ENCODE measurements at regions not wholly inside any gene's neighbourhood (a gene's known extent, or its start where the extent isn't known, plus 50 kb on each side); places are given as distances from the start of the nearest gene placed in this dataset.
"Not testable (repeated sequence)": the region's sequence is repeated elsewhere in the genome, so short reads cannot be mapped to it uniquely, and the experiment has no call there.

- H3K27ac Mint-ChIP-seq, result no peak overlapping the region
- no peaks in the 10 kb centered on the region for H3K9me3 ChIP-seq (ENCODE audit: control insufficient read depth, low read length, poor library complexity, severe bottlenecking)
- DNase-seq (no peak), ATAC-seq (no peak)
- H3K36me3 Mint-ChIP-seq (ENCODE audit: low read depth), result no peaks in the 10 kb centered on the region
- H3K4me3 Mint-ChIP-seq, result no peak overlapping the region
- no peaks in the 10 kb centered on the region for H3K4me1 Mint-ChIP-seq
- H3K27me3 Mint-ChIP-seq, result no peaks in the 10 kb centered on the region
Observed at GRCh38 chr12:61098031-61098580, 1162.1 kb upstream of the USP15 start.

GRCh38 chr12:61107118-61107517, 1153.1 kb upstream of the USP15 start:
- Mint-ChIP-seq H3K36me3 (ENCODE audit: low read depth) (no peaks in the 10 kb centered on the region), H3K4me3 (no peak overlapping the region), H3K27ac (no peak overlapping the region), H3K27me3 (no peaks in the 10 kb centered on the region), H3K4me1 (no peaks in the 10 kb centered on the region)
- H3K9me3 ChIP-seq (ENCODE audit: control insufficient read depth, low read length, poor library complexity, severe bottlenecking), result no peaks in the 10 kb centered on the region
- no peak for DNase-seq
- no peak for ATAC-seq

DNA sequence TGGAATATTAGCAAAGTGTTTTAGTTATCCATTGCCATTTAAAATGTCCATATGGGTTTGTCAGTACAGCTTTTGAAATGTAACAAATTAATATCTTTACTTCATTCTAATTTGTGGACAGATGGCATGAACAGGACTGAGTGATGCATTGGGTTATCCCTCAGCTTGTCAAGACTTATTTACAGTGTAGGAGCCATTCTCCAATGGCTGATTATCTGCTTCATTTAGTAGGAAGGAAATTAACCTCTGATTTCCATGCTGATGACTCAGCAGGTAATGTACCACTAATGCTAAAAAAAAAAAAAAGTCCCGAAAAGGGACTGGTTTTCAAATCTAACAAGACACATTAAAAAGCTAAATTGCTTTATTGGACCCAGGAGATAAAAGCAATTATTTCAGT, 1149.0 kb upstream of the USP15 start:
- Mint-ChIP-seq H3K27ac (no peak overlapping the region), H3K27me3 (no peaks in the 10 kb centered on the region), H3K4me1 (no peaks in the 10 kb centered on the region), H3K4me3 (no peak overlapping the region), H3K36me3 (ENCODE audit: low read depth) (no peaks in the 10 kb centered on the region)
- ATAC-seq, result no peak
- DNase-seq, result no peak
- H3K9me3 ChIP-seq (ENCODE audit: control insufficient read depth, low read length, poor library complexity, severe bottlenecking), result no peaks in the 10 kb centered on the region

DNA sequence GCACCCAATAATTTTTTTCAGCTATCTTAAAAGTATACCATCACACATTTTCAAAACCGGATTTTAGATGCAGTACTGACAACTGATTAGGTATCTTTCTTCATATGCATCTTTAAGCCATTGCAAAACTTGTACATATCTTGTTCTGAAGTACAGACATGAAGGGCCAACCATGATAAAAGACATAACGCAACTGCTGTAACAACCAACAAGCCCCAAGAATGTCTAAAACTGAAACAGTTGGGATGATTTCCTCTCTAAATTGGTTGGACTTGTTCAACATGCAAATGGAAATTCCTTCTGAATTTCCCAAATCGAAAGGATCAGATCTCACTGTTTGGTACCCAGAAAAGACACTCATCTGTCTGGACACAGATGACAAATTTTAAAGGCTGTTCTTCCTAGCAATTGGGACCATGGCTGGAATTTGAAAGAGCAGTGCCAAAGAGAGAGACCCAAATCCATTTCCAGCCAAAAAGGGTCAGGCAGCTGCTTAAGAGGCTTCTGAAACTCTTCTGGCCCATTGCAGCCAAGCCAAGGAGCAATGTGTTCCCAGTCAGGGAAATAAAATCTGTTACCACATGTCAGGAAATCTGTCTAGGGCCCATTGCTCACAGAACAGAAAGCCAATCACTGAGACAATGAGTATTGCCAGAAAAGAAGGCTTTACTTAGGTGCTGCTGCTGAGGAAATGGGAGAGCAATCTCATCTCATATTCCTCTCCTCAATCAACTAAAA, 1122.4 kb upstream of the USP15 start:
- H3K4me1 Mint-ChIP-seq, result no peaks in the 10 kb centered on the region
- H3K36me3 Mint-ChIP-seq (ENCODE audit: low read depth), result no peaks in the 10 kb centered on the region
- H3K27me3 Mint-ChIP-seq, result no peaks in the 10 kb centered on the region
- no peak for DNase-seq
- no peak for ATAC-seq
- no peaks in the 10 kb centered on the region for H3K9me3 ChIP-seq (ENCODE audit: control insufficient read depth, low read length, poor library complexity, severe bottlenecking)
- H3K4me3 Mint-ChIP-seq, result no peak overlapping the region
- no peak overlapping the region for H3K27ac Mint-ChIP-seq

GRCh38 chr12:61138415-61138759, 1121.8 kb upstream of the USP15 start:
- ATAC-seq (no peak), DNase-seq (no peak)
- H3K4me1 Mint-ChIP-seq, result no peaks in the 10 kb centered on the region
- no peaks in the 10 kb centered on the region for H3K27me3 Mint-ChIP-seq
- no peaks in the 10 kb centered on the region for H3K9me3 ChIP-seq (ENCODE audit: control insufficient read depth, low read length, poor library complexity, severe bottlenecking)
- no peak overlapping the region for H3K27ac Mint-ChIP-seq
- H3K4me3 Mint-ChIP-seq, result no peak overlapping the region
- H3K36me3 Mint-ChIP-seq (ENCODE audit: low read depth), result no peaks in the 10 kb centered on the region

- no peak overlapping the region for H3K4me3 Mint-ChIP-seq
- H3K4me1 Mint-ChIP-seq, result no peaks in the 10 kb centered on the region
- ATAC-seq (no peak), DNase-seq (no peak)
- no peaks in the 10 kb centered on the region for H3K9me3 ChIP-seq (ENCODE audit: control insufficient read depth, low read length, poor library complexity, severe bottlenecking)
- no peak overlapping the region for H3K27ac Mint-ChIP-seq
- H3K36me3 Mint-ChIP-seq (ENCODE audit: low read depth), result no peaks in the 10 kb centered on the region
- no peaks in the 10 kb centered on the region for H3K27me3 Mint-ChIP-seq
Observed at GRCh38 chr12:61161961-61162360, 1098.2 kb upstream of the USP15 start.

- no peak for ATAC-seq
- no peak overlapping the region for H3K4me3 Mint-ChIP-seq
- no peak for DNase-seq
- H3K9me3 ChIP-seq (ENCODE audit: control insufficient read depth, low read length, poor library complexity, severe bottlenecking), result no peaks in the 10 kb centered on the region
- no peaks in the 10 kb centered on the region for H3K36me3 Mint-ChIP-seq (ENCODE audit: low read depth)
- no peak overlapping the region for H3K27ac Mint-ChIP-seq
- no peaks in the 10 kb centered on the region for H3K27me3 Mint-ChIP-seq
- H3K4me1 Mint-ChIP-seq, result no peaks in the 10 kb centered on the region
Observed at GRCh38 chr12:61188801-61189595, 1071.2 kb upstream of the USP15 start.

- no peak for ATAC-seq
- DNase-seq, result no peak
- H3K9me3 ChIP-seq (ENCODE audit: control insufficient read depth, low read length, poor library complexity, severe bottlenecking), result no peaks in the 10 kb centered on the region
- H3K4me3 Mint-ChIP-seq, result no peak overlapping the region
- no peaks in the 10 kb centered on the region for H3K4me1 Mint-ChIP-seq
- no peaks in the 10 kb centered on the region for H3K36me3 Mint-ChIP-seq (ENCODE audit: low read depth)
- no peak overlapping the region for H3K27ac Mint-ChIP-seq
- H3K27me3 Mint-ChIP-seq, result no peaks in the 10 kb centered on the region
Observed at GRCh38 chr12:61213646-61214045, 1046.6 kb upstream of the USP15 start.

- ATAC-seq, result no peak
- no peaks in the 10 kb centered on the region for H3K4me1 Mint-ChIP-seq
- no peak overlapping the region for H3K4me3 Mint-ChIP-seq
Observed at GRCh38 chr12:61220337-61220736, 1039.9 kb upstream of the USP15 start.

GRCh38 chr12:61232040-61232439, 1028.2 kb upstream of the USP15 start:
- Mint-ChIP-seq H3K27ac (no peak overlapping the region), H3K4me3 (no peak overlapping the region), H3K27me3 (no peaks in the 10 kb centered on the region), H3K36me3 (ENCODE audit: low read depth) (no peaks in the 10 kb centered on the region), H3K4me1 (no peaks in the 10 kb centered on the region)
- no peak for ATAC-seq
- no peak for DNase-seq
- no peaks in the 10 kb centered on the region for H3K9me3 ChIP-seq (ENCODE audit: control insufficient read depth, low read length, poor library complexity, severe bottlenecking)

More at GRCh38 chr12:61220337-61220736, 1039.9 kb upstream of the USP15 start:
- no peak for DNase-seq
- Mint-ChIP-seq H3K36me3 (ENCODE audit: low read depth) (no peaks in the 10 kb centered on the region), H3K27me3 (no peaks in the 10 kb centered on the region), H3K27ac (no peak overlapping the region)
- no peaks in the 10 kb centered on the region for H3K9me3 ChIP-seq (ENCODE audit: control insufficient read depth, low read length, poor library complexity, severe bottlenecking)

DNA sequence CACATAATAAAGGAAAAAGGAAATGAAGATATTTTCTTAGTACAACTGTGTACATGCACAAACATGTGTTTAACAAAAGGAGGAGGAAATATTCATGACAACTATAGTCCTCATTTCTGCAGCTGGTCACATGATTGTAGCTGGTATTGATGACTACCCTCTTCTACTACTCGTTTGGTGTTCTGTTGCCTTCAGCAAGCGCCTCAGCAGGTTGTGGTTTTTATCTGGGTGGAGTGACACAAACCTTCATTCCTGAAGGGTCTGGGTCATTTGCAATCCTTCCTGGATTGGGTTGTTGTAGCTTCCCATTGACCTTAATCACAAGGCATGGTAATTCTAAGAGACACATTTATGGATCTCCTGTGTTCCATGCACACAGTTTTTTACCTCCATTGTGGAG, 1009.9 kb upstream of the USP15 start:
- Mint-ChIP-seq H3K4me3 (no peak overlapping the region), H3K27me3 (no peaks in the 10 kb centered on the region), H3K36me3 (ENCODE audit: low read depth) (no peaks in the 10 kb centered on the region), H3K4me1 (no peaks in the 10 kb centered on the region), H3K27ac (no peak overlapping the region)
- DNase-seq (no peak), ATAC-seq (no peak)
- H3K9me3 ChIP-seq (ENCODE audit: control insufficient read depth, low read length, poor library complexity, severe bottlenecking), result no peaks in the 10 kb centered on the region

GRCh38 chr12:61251076-61251475, 1009.1 kb upstream of the USP15 start:
- no peaks in the 10 kb centered on the region for H3K27me3 Mint-ChIP-seq
- no peak overlapping the region for H3K27ac Mint-ChIP-seq
- ATAC-seq, result no peak
- no peak overlapping the region for H3K4me3 Mint-ChIP-seq
- no peak for DNase-seq
- no peaks in the 10 kb centered on the region for H3K9me3 ChIP-seq (ENCODE audit: control insufficient read depth, low read length, poor library complexity, severe bottlenecking)
- H3K36me3 Mint-ChIP-seq (ENCODE audit: low read depth), result no peaks in the 10 kb centered on the region
- H3K4me1 Mint-ChIP-seq, result no peaks in the 10 kb centered on the region

- DNase-seq, result no peak
- no peaks in the 10 kb centered on the region for H3K9me3 ChIP-seq (ENCODE audit: control insufficient read depth, low read length, poor library complexity, severe bottlenecking)
- Mint-ChIP-seq H3K27ac (no peak overlapping the region), H3K36me3 (ENCODE audit: low read depth) (no peaks in the 10 kb centered on the region), H3K27me3 (no peaks in the 10 kb centered on the region), H3K4me3 (no peak overlapping the region), H3K4me1 (no peaks in the 10 kb centered on the region)
- no peak for ATAC-seq
Observed at GRCh38 chr12:61254225-61254624, 1006.0 kb upstream of the USP15 start.

DNA sequence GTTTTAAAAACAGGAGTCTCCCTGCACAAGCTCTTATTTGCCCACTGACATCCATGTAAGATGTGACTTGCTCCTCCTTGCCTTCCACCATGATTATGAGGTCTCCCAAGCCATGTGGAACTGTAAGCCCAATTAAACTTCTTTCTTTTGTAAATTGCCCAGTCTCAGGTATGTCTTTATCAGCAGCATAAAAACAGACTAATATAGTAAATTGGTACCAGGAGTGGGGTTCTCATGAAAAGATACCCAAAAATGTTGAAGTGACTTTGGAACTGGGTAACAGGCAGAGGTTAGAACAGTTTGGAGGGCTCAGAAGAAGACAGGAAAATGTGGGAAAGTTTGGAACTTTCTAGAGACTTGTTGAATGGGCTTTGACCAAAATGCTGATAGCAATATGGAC, 995.9 kb upstream of the USP15 start:
- not testable (repeated sequence) for H3K27me3 Mint-ChIP-seq; H3K9me3 ChIP-seq (ENCODE audit: control insufficient read depth, low read length, poor library complexity, severe bottlenecking); H3K4me3 Mint-ChIP-seq; H3K36me3 Mint-ChIP-seq (ENCODE audit: low read depth); H3K4me1 Mint-ChIP-seq; DNase-seq; ATAC-seq; H3K27ac Mint-ChIP-seq
